Stimulated activated CD4-positive, alpha-beta T cell treated with anti-CD3 and anti-CD28 coated beads, Interleukin-2, amount 100 ng/mL, for 4 hours (primary cell): ENCODE measurements at regions not wholly inside any gene's neighbourhood (a gene's known extent, or its start where the extent isn't known, plus 50 kb on each side); places are given as distances from the start of the nearest gene placed in this dataset.
"Not testable (repeated sequence)": the region's sequence is repeated elsewhere in the genome, so short reads cannot be mapped to it uniquely, and the experiment has no call there.

ENCODE experiments used
- DNase-seq: peaks from one replicate; pipeline ENCODE4 v3.0.0-alpha.2; 2020; ENCODE audit warnings: low read depth

DNA sequence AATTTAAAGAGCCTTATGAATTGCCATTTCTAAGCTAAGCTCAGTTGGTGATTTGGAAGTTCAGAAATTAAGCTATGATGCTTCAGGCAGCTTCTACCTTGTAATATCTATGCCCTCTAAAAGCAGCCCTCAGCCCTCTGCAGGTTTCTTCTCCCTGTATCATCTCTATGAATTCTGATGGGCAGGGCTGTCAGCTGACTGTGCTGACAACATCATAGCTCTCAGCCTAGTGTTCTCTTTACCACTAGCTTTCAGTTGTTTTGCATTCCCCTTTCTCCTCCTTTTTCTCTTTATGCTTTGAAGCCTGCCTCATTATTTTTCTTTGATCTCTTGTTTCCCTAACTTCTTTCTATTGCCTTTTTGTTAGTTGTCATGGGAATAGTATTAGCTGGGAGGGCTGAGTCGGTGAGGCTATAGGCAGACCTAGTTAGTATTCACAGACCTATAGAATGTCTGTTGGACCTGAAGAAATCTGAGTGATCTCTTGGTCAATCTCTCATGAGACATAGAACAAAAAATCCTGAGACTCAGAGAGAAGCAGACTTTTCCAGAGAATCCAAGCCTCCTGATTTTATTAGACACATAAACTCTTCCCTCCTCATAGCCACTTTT, 535.4 kb downstream of the RAB38 start:
- no peak for DNase-seq

- no peak for DNase-seq
These were observed 540.2 kb downstream of the RAB38 start for GRCh38 chr11:87635001-87635400.

DNA sequence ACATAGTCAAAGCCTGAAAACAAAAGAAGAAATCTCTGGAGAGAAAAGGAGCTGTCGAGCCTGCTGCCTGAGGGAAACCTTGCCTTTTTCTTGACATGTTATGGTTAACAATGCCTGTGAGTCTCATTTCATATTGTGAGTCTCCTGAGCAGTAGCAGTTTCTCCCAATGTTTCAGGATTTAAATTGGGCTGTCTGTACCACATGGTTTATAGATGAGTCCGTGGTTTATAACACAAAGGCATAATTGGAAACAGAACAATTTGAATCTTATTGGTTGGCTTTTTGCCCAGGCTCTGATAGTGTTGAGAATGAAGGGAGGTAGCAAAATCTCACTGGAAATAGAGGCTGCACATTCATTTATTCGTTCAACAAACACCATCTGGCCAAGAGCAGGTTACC, 540.9 kb downstream of the RAB38 start:
- DNase-seq, result no peak

DNA sequence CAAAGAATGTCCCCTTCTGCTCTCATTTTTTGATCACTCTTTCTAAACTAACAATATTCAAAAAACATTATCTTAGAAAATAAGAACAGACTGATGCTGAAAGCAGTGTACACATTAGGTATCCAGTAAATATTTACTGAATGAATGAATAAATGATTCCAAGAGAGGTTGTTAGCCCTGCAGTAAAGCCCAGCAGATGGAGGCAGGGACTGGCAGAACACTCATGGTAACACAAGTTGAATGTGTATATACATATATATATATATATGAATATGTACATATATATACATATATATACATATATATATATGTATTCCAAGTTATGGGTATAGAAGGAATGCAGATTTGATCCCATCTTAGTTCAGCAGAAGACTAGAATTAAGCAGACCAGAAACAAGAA, 546.3 kb downstream of the RAB38 start:
- no peak for DNase-seq

- DNase-seq, result no peak
These were observed 547.1 kb downstream of the RAB38 start for GRCh38 chr11:87628026-87628580.

- not testable (repeated sequence) for DNase-seq
These were observed 551.5 kb downstream of the RAB38 start for GRCh38 chr11:87623531-87624365.

DNA sequence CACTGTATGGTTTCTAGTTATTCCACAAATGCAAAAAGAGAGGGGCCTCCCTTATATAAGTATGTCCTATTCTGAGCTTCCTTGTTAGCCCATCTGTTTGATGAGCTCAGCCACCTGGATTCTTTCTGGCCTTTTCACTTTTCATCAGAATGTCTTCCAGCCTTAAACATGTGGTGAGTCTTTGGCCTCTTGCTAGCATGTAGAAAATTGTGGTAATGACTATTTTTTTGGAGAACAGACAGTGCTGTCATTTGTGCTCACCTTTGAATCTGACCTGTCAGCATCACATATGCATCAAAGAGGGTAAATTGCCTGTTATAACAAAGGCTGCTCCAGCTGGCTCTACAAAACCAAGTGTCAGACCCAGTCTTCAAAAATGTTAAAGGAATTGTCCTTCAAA, 558.7 kb downstream of the RAB38 start:
- DNase-seq, result no peak

GRCh38 chr11:87604350-87604749, 566.6 kb downstream of the TMEM135 start:
- DNase-seq, result no peak

DNA sequence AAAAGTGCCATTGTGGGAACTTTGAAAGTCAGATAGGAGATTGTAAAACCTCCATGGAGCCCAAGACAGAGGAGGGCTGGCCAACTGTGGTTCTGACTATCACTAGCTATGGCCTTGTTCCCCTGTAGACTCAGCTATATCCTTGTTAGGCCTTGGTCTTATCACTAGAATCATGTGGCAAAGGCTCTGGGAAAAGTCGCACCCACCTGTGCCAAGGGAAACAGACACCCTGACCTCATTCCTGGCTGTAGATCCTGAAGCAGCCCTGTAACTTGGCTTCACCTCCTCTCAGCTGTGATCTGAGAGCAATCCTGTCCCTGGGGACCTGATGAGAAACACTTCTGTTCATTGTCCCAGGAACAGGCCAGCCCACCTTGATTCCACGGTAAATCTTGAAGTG, 566.2 kb downstream of the TMEM135 start:
- no peak for DNase-seq

DNA sequence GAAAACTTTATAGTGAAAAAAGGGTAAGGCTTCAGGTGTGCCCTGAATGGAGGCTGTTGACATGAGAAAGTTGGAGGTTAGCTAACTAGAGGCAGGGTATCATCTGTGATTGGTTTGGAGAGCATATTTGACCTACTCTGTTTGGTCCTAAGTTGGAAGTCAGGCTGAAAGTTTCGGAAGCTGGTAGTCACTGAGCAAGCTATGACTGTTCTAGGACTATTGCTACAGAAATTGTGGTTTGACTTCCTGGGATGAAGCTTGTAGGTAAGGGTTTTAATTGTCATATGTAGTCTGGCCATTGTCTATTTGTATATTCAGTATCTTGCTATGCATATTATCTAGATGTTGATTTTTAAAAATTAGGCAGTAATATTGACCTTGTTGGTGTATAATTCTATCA, 565.0 kb downstream of the TMEM135 start:
- DNase-seq, result no peak

DNA sequence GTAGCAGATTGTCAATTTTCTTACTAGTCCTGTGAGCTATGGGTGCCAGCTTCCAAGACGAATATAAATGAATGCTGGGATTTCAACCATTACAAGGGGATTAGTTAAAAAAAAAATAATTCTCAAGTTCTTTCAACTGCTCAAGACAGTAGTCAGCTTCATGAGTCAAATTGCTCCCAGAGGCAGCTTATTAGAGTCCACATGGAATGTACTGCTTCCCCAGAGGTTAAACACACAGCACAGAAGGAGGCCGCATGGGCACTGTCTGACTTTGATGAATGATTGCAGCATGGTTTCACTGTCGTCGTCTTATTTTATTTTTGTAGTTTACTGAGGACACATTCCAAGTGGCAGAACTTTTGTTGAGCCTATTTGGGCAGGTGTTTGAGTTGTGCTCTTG, 563.2 kb downstream of the TMEM135 start:
- DNase-seq, result no peak

DNA sequence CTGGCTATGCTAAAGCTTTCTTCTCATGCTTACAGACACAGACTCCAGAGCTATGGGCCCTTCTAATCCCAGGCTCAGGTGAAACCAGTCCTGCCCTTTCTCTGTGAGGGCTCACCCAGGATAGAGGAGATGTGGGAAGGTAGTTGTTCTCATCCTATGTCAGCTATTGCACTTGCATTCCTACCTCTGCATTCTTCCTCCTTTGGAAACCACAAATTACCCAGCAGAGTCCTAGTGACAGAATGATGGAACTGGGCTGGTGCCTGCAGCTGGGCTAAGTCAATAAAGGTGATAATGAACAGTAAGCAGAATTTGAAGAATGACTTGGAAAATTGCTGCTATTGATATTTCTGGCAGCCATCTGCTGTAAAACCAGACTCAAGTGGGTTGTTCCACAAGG, 560.0 kb downstream of the TMEM135 start:
- DNase-seq, result no peak

- DNase-seq, result no peak
These were observed 558.4 kb downstream of the TMEM135 start for GRCh38 chr11:87596176-87596575.

GRCh38 chr11:87589082-87589481, 551.3 kb downstream of the TMEM135 start:
- no peak for DNase-seq

DNA sequence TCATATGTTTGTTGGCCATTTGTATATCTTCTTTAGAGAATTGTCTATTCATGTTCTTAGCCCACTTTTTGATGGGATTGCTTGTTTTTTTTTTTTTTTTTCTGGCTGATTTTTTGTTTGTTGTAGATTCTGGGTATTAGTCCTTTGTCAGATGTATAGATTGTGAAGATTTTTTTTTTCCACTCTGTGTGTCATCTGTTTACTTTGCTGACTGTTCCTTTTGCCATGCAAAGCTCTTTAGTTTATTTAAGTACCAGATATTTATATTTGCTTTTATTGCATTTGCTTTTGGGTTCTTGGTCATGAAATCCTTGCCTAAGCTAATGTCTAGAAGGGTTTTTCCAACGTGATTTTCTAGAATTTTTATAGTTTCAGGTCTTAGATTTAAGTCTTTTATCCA, 547.9 kb downstream of the TMEM135 start:
- not testable (repeated sequence) for DNase-seq

DNA sequence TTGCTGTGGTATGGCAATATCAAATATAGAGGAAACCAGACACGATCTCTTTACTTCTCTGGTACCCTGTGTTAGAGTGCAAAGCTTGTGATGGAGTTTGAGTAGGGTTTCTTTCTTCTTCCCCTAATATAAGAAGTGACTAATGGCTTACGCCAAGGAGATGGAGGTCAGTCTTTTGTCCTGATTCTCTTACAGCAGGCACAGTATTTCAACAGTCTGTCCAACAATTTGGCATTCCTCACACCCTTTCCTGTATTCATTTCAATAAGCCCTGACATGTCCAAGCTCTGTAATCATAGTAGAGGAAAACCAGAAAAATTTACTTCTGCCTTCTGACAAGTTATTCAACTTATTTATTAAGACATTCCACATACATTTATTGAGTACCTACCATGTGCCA, 546.2 kb downstream of the TMEM135 start:
- DNase-seq, result no peak

GRCh38 chr11:87575088-87575487, 537.4 kb downstream of the TMEM135 start:
- no peak for DNase-seq

DNA sequence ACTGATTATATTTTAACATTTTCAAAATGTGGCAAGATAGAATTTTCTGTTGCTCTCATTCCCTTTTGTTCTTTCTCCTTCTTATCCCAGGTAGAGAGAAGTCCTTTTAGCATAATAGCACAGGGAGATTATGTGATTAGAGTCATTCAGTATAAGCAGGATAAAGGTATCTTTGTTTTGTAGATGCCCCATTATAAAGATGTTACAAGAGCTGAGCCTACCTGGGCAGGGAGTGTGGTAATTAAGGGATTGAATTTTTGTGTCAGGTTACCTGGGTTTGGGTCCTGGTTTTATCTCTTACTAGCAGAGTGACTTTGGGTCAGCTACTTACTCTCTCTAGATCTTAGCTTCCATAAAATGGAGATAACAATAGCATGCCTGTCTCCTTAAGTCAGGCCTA, 536.5 kb downstream of the TMEM135 start:
- no peak for DNase-seq

DNA sequence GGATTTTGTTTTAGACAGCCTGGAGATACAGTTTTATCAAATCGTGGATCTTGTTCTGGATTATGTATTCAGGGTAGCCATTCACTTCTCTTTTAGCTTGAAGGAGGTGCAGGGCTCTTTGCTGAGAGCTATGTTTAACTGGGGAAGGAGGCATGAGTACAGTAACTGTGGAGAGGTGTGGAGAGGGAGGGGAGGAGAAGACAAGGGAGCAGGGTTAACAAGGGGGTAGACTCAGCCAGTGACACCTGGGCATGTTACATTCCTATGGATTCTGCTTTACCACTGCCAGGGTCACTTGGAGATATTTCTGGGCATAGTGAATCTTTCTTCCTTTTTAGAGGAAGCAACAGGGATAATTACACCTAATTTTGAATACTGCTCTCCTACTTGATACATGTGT, 536.0 kb downstream of the TMEM135 start:
- no peak for DNase-seq

GRCh38 chr11:87572881-87573280, 535.1 kb downstream of the TMEM135 start:
- no peak for DNase-seq

DNA sequence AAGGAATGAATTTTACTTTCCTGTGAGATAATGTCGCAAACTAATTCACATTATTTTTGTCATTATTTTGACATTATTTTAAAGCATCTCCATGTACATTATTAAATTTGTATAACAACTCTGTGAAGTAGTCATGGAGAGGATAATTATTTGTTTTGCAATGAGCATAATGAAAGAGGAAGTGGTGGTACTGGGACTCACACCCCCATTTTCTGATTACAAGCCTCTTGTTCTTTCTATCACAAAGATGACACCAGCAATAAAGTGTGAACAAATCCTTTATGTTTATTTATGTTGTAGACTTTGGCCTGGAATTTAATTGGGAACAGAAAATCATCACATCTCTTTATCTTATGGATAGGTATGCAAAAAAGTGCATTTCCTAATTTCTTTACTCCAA, 522.6 kb downstream of the TMEM135 start:
- no peak for DNase-seq

- not testable (repeated sequence) for DNase-seq
These were observed 522.1 kb downstream of the TMEM135 start for GRCh38 chr11:87559852-87560251.

DNA sequence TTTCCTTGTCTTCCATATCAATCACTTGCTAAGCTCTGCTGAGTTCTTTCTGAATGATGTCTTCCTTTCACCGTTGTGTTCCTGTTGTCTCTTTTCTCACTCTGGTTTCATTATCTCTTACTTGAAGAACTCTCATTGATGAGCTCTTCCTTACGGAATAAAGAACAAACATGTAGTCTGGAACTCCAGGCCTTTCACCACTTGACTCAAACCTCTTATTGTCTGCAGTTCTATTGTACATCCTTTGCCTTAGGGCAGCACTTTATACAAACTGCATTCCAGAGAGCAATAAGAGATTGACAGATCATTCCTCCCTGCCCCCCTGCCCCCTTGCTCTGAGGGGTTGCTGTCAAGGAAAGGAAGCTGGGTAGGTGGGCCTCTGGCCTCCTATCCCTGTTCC, 517.4 kb downstream of the TMEM135 start:
- no peak for DNase-seq

GRCh38 chr11:87548797-87549196, 511.1 kb downstream of the TMEM135 start:
- no peak for DNase-seq
